ENCODE measurements at regions not wholly inside any gene's neighbourhood (a gene's known extent, or its start where the extent isn't known, plus 50 kb on each side); places are given as distances from the start of the nearest gene placed in this dataset.

DNA sequence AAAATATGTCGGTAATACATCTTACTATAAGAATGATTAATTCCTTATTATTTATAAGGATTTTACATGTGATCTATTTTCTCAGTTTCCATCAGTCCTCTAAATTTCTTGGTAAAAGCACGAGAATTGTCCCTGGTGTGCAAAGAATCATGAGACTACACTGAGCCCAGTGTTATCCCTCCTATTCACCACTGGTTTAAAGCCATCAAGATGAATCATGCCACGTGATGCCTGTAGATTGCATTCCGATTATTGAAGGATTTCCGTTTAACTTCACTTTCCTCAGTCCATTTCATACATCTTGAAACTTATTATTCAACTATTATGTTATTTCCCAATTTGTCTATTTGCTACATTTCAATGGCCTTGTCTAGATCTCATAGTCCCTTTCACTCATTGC lies 601.9 kb downstream of the GALC start:
- TF ChIP-seq, protein P1, sequence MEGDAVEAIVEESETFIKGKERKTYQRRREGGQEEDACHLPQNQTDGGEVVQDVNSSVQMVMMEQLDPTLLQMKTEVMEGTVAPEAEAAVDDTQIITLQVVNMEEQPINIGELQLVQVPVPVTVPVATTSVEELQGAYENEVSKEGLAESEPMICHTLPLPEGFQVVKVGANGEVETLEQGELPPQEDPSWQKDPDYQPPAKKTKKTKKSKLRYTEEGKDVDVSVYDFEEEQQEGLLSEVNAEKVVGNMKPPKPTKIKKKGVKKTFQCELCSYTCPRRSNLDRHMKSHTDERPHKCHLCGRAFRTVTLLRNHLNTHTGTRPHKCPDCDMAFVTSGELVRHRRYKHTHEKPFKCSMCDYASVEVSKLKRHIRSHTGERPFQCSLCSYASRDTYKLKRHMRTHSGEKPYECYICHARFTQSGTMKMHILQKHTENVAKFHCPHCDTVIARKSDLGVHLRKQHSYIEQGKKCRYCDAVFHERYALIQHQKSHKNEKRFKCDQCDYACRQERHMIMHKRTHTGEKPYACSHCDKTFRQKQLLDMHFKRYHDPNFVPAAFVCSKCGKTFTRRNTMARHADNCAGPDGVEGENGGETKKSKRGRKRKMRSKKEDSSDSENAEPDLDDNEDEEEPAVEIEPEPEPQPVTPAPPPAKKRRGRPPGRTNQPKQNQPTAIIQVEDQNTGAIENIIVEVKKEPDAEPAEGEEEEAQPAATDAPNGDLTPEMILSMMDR (conservative IDR thresholded peaks at IDR 0.05; ENCODE audit: low read depth, low read length), result no peak
- no peak for TF ChIP-seq POLR2A (IDR thresholded peaks at IDR 0.05; ENCODE audit: low read depth, low read length)
- TF ChIP-seq RCOR1 (IDR thresholded peaks at IDR 0.05; ENCODE audit: insufficient replicate concordance, low read length), result no peak
- TF ChIP-seq BHLHE40 (IDR thresholded peaks at IDR 0.05; ENCODE audit: low read depth, low read length), result no peak
- TF ChIP-seq FOS (IDR thresholded peaks at IDR 0.05; ENCODE audit: low read depth, low read length), result no peak
- no peak for TF ChIP-seq SMC3 (IDR thresholded peaks at IDR 0.05; ENCODE audit: low read depth, low read length)
- no peak for TF ChIP-seq MAZ (IDR thresholded peaks at IDR 0.05; ENCODE audit: borderline replicate concordance, low read depth, low read length)
- TF ChIP-seq, protein P2, sequence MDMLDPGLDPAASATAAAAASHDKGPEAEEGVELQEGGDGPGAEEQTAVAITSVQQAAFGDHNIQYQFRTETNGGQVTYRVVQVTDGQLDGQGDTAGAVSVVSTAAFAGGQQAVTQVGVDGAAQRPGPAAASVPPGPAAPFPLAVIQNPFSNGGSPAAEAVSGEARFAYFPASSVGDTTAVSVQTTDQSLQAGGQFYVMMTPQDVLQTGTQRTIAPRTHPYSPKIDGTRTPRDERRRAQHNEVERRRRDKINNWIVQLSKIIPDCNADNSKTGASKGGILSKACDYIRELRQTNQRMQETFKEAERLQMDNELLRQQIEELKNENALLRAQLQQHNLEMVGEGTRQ (IDR thresholded peaks at IDR 0.05; ENCODE audit: low read depth, low read length), result no peak

Measured in IMR-90 (cell line).